IPS DF 6.9 (cell line): ENCODE measurements at regions not wholly inside any gene's neighbourhood (a gene's known extent, or its start where the extent isn't known, plus 50 kb on each side); places are given as distances from the start of the nearest gene placed in this dataset.

Experiments
- DNase-seq: peaks from one replicate; pipeline ENCODE4 v3.0.0-alpha.2; 2013; ENCODE audit warnings: low read depth, low spot score
- H3K27ac ChIP-seq: one replicate; pipeline ENCODE4 v1.5.1; 2013; ENCODE audit warnings: low read length, control low read depth
- H3K27me3 ChIP-seq: 2 replicates; pipeline ENCODE4 v1.6.1; 2013; ENCODE audit warnings: mild to moderate bottlenecking, low read length; ENCODE audit not compliant: control insufficient read depth, insufficient read depth
- H3K36me3 ChIP-seq: 2 replicates; pipeline ENCODE4 v1.6.1; 2013; ENCODE audit warnings: low read length; ENCODE audit not compliant: control insufficient read depth, insufficient read depth
- H3K4me1 ChIP-seq: 2 replicates; pipeline ENCODE4 v1.6.1; 2013; ENCODE audit warnings: low read length; ENCODE audit not compliant: control insufficient read depth, insufficient read depth
- H3K4me3 ChIP-seq: 2 replicates; pipeline ENCODE4 v1.5.1; 2013; ENCODE audit warnings: mild to moderate bottlenecking, low read length
- H3K9me3 ChIP-seq: 2 replicates; pipeline ENCODE4 v1.6.1; 2013; ENCODE audit warnings: low read length, inconsistent platforms; ENCODE audit not compliant: control insufficient read depth, insufficient read depth
- WGBS: extraction: QIAGEN DNeasy Blood & Tissue Kit; methylation state at CpG from one replicate; pipeline ENCODE4 v1.1.7; 2013; ENCODE audit warnings: mixed read lengths, missing lambda C conversion rate; ENCODE audit not compliant: insufficient read length, insufficient coverage; 5-methylcytosine and 5-hydroxymethylcytosine counted together

DNA sequence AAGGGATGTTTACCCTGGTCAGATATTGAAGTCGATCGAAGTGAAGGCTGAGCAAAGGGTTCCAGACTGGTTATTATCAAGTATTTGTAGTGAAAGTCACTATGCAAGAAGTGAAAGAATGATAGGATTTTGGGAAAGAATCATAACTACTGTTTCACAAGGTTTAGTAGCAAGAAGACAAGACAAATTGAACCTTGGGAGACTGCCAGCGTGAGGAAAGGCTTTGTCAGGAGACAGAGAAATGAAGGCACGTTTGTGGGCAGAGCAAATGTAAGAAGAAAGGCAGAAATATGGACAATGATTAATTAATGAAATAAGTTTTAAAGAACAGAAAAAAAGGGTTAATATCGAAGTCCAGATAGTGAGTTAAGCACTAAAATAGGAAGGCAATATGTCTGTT is 456.8 kb downstream of the TRIML1 start:
- no peaks in the 10 kb centered on the region for H3K36me3 ChIP-seq
- WGBS = no CpG with 5 or more reads among the region's 5 CpGs
- no peaks in the 10 kb centered on the region for H3K4me1 ChIP-seq
- H3K9me3 ChIP-seq = no peaks in the 10 kb centered on the region
- no peaks in the 10 kb centered on the region for H3K27me3 ChIP-seq
- DNase-seq = no peak
- no peak overlapping the region for H3K4me3 ChIP-seq
- H3K27ac ChIP-seq = no peak overlapping the region

DNA sequence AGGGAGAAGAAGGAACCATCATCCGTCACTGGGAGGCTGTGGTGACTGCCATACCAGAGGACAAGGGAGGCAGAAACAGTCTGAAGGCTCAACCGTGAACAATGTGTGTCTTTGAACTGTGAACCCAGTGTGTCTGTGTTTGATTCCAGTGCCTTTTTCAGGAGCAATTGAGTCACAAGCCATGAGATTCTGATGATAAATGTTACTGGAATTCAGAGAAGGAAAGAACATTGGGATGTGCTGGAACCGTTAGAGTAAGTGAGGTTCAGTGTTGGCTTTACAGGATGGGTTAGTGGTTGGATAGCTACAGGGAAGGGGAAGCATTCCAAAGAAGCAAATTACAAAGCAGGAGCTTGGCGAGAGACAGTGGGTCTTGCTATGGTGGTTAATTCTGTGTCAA is 464.4 kb downstream of the TRIML1 start:
- H3K4me1 ChIP-seq = no peaks in the 10 kb centered on the region
- no CpG with 5 or more reads among the region's 4 CpGs for WGBS
- no peak for DNase-seq

DNA sequence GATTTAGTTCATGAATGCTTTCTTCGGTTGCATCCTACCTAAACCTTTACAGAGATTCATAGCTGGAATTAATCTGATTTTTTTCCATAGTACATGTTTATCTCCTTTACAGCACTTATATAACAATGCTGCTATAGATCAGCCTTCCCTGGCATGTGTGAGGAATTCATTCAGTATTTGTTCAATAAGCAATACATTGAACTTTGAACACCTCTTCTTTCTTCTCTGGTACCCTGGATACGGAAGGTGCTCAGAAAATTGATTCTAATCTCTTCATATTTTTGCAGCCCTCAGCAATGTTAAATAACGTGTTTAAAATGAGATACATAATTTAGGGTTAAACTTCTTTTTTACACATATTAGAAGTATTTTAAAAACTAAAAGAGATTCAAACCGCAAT is 467.4 kb downstream of the TRIML1 start:
- Histone ChIP-seq H3K4me3 (no peak overlapping the region), H3K27me3 (no peaks in the 10 kb centered on the region), H3K9me3 (no peaks in the 10 kb centered on the region), H3K4me1 (no peaks in the 10 kb centered on the region), H3K27ac (no peak overlapping the region), H3K36me3 (no peaks in the 10 kb centered on the region)
- no peak for DNase-seq
- WGBS = no CpG with 5 or more reads among the region's 4 CpGs

More for the DNA sequence above, 464.4 kb downstream of the TRIML1 start:
- H3K36me3 ChIP-seq = no peaks in the 10 kb centered on the region
- H3K27me3 ChIP-seq = no peaks in the 10 kb centered on the region
- H3K9me3 ChIP-seq = no peaks in the 10 kb centered on the region
- no peak overlapping the region for H3K4me3 ChIP-seq
- H3K27ac ChIP-seq = no peak overlapping the region

DNA sequence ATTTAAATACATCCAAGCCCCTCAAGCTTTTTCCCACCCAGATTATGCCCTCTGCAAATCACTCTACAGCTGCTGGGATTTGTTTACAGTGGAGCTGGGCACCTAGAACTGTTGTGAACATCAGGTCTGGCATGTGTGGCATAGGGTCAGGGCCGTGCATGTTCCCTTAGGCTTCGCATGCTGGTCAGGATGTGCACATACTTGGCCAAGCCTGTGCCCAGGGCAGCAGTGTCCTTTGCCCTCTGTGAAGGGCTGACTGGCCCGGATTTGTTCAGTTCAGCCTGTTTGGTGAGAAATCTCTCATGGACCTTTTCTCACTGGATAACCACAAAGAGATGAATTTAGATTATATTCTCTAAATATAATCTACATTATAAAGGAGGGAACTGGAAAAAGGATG is 471.9 kb downstream of the TRIML1 start:
- H3K4me3 ChIP-seq = no peak overlapping the region
- H3K9me3 ChIP-seq = no peaks in the 10 kb centered on the region
- no peaks in the 10 kb centered on the region for H3K27me3 ChIP-seq
- H3K36me3 ChIP-seq = no peaks in the 10 kb centered on the region
- no peak overlapping the region for H3K27ac ChIP-seq
- DNase-seq = no peak
- H3K4me1 ChIP-seq = no peaks in the 10 kb centered on the region
- no CpG with 5 or more reads among the region's 3 CpGs for WGBS

DNA sequence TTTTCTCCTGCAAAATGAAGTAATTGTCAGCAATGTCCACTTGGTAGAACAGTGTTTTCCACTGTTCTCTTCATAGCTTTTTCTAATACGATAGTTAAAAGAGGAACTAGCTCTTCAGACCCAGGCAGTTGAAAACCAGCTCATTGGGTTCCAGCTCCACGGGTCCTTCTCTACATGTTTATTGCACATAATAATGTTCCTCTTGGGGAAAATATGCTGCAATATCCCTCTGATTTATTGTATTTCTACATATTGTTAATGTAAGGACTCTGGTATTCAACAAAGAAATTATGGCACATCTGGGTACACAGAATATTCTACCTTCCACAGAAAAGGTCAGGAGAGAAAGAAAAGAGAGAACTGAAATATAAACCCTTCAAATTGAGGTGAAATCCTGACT is 473.4 kb downstream of the TRIML1 start:
- DNase-seq = no peak
- WGBS = no CpG with 5 or more reads among the region's 2 CpGs

DNA sequence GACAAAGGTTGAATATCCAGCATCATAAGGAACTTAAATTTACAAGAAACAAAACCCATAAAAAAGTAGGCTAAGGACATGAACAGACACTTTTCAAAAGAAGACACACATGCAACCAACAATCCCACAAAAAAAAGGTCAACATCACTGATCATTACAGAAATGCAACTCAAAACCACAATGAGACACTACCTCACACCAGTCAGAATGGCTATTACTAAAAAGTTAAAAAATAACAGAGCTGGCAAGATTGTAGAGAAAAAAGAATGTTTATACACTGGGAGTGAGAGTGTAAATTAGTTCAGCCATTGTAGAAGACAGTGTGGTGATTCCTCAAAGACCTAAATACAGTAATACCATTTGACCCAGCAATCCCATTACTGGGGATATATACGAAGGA is 474.7 kb downstream of the TRIML1 start:
- H3K27ac ChIP-seq = no peak overlapping the region
- no peak for DNase-seq
- H3K4me1 ChIP-seq = no peaks in the 10 kb centered on the region
- H3K27me3 ChIP-seq = no peaks in the 10 kb centered on the region
- WGBS = no CpG with 5 or more reads among the region's 1 CpG
- no peaks in the 10 kb centered on the region for H3K9me3 ChIP-seq
- no peak overlapping the region for H3K4me3 ChIP-seq
- H3K36me3 ChIP-seq = no peaks in the 10 kb centered on the region

More for the DNA sequence above, 473.4 kb downstream of the TRIML1 start:
- no peaks in the 10 kb centered on the region for H3K36me3 ChIP-seq
- no peaks in the 10 kb centered on the region for H3K27me3 ChIP-seq
- H3K9me3 ChIP-seq = no peaks in the 10 kb centered on the region
- no peak overlapping the region for H3K4me3 ChIP-seq
- H3K27ac ChIP-seq = no peak overlapping the region
- no peaks in the 10 kb centered on the region for H3K4me1 ChIP-seq

DNA sequence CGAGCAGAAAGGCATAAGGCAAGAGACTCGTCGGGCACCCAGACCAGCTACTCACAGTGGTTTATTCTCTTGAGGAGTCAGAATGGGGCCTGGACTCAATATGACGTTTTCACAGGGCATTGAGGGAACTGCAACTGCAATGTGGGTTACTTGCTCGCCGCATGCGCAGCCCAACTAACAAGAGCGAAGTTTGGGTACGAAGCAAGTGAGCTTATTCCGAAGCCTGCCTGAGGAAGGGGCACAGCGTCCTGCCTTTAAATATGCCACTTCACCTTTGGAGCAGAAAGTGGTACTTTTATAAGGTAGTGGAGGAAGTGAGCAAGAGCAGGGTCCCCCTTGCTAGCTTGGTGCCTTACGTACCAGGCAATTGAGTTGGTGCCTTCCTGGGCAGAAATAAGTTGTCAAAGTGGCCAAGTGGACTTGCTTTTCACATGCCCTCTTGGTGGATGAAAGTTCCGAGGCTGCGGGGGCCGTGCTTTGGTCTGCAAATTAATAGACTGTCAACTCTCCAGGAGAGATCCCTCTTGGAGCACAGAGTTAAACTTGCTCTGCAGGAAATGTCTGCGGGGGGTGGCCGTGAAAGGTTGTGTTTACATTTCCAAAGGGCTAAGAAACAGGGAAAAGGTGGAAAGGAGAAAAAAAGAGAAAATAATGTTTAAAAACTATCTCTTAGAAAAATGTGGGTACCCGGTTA is 480.4 kb downstream of the TRIML1 start:
- no CpG with 5 or more reads among the region's 18 CpGs for WGBS
- DNase-seq = no peak
- H3K4me3 ChIP-seq = no peak overlapping the region
- no peaks in the 10 kb centered on the region for H3K36me3 ChIP-seq
- H3K4me1 ChIP-seq = peaks cover 2% of the 10 kb centered on the region; the same call in 1 of the 2 replicates
- H3K9me3 ChIP-seq = no peaks in the 10 kb centered on the region
- H3K27me3 ChIP-seq = no peaks in the 10 kb centered on the region
- H3K27ac ChIP-seq = no peak overlapping the region

DNA sequence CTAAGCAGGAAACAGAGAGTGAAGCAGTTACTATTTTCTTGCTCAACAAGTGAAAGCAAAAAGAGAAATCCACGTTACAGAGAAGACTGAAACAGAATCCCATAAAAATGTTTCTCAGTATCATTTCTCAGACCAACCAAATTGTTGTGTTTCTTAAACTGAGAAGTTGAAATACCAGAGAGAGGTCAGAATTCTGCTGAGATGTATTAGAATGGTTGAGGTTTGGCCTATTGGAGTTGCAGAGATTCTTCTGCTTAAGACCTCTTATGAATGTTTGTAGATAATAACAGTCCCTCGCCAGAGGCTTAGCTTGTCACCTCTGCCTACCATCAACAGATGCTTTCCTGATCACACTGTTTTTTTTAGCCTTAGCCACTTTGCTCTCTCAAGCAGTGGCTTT is 481.4 kb downstream of the TRIML1 start:
- no peak for DNase-seq
- no CpG with 5 or more reads among the region's 2 CpGs for WGBS

DNA sequence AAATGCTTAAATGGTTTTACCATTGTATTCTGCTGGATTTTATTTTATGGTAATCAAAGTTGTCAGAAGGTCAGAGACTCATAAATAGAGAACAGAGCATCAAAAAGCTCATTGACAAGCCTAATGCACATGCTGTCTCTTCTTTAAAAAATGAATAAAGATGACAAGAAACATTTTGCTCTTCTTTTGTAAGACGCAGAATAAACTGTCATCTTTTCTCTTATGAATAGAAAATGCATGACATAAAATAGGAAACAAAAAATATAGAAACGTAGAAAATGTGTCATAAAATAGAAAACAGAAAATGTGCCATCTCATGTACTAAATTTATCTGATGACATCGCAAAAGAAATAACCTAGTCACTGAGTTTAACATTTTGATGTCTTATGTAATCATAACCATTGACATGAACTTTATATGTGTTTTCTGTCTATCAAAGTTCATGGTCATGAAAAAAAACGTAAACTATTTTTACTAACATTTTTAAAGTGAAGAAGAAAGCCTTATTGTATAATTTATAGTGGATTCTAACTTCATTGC is 484.1 kb downstream of the TRIML1 start:
- Histone ChIP-seq H3K4me3 (no peak overlapping the region), H3K27ac (no peak overlapping the region), H3K9me3 (no peaks in the 10 kb centered on the region), H3K4me1 (peaks cover 2% of the 10 kb centered on the region; the same call in 1 of the 2 replicates), H3K27me3 (no peaks in the 10 kb centered on the region), H3K36me3 (no peaks in the 10 kb centered on the region)
- DNase-seq = no peak
- WGBS = no CpG with 5 or more reads among the region's 4 CpGs

More for the DNA sequence above, 481.4 kb downstream of the TRIML1 start:
- no peaks in the 10 kb centered on the region for H3K9me3 ChIP-seq
- H3K27me3 ChIP-seq = no peaks in the 10 kb centered on the region
- H3K4me1 ChIP-seq = peaks cover 2% of the 10 kb centered on the region; the same call in 1 of the 2 replicates
- H3K27ac ChIP-seq = no peak overlapping the region
- H3K36me3 ChIP-seq = no peaks in the 10 kb centered on the region
- no peak overlapping the region for H3K4me3 ChIP-seq

DNA sequence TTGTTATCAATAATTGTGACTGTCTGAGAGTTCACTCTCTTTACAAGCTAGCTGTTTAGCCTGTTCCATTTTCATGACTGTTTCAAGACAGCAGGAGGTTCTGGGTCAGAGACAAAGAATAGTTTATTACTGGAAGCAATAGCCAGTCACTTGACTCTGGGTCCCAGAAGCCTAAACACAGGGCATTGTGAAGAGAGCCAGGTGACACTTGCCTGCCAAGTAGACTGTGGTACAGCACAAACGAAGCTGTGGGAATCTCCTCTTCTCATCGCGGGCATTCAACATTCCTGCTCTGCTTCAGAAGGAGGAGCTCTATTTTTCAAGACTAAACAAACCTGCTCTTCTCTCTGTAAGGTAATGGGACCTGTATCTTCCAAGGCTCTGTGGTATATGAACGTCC is 485.1 kb downstream of the TRIML1 start:
- H3K27ac ChIP-seq = no peak overlapping the region
- H3K9me3 ChIP-seq = no peaks in the 10 kb centered on the region
- H3K4me3 ChIP-seq = no peak overlapping the region
- no peak for DNase-seq
- H3K36me3 ChIP-seq = no peaks in the 10 kb centered on the region
- no peaks in the 10 kb centered on the region for H3K27me3 ChIP-seq
- peaks cover 2% of the 10 kb centered on the region; the same call in 1 of the 2 replicates for H3K4me1 ChIP-seq
- WGBS = no CpG with 5 or more reads among the region's 4 CpGs

DNA sequence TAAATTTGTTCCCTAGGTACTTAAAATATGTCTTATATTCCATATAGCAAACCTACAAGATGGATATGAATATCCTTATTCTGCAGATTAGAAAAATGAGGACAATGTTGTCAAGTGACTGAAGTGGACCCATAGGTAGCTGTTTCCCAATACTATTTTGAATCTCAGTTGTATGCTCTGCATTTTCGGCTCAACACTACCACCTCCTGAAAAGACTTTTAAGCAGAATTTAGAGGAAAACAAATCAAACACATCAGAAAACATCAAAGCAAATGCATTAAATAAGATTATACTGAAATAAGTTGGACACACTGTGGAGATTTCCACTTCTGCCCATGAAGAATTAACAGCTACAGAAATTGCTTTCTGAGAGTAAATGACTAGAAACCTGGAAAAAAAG is 488.7 kb downstream of the TRIML1 start:
- Histone ChIP-seq H3K27ac (no peak overlapping the region), H3K27me3 (no peaks in the 10 kb centered on the region), H3K4me3 (no peak overlapping the region), H3K4me1 (no peaks in the 10 kb centered on the region; the same call in 1 of the 2 replicates), H3K9me3 (no peaks in the 10 kb centered on the region), H3K36me3 (no peaks in the 10 kb centered on the region)
- WGBS = no CpG with 5 or more reads among the region's 1 CpG
- DNase-seq = no peak
